ENCODE measurements at regions not wholly inside any gene's neighbourhood (a gene's known extent, or its start where the extent isn't known, plus 50 kb on each side); places are given as distances from the start of the nearest gene placed in this dataset.

DNA sequence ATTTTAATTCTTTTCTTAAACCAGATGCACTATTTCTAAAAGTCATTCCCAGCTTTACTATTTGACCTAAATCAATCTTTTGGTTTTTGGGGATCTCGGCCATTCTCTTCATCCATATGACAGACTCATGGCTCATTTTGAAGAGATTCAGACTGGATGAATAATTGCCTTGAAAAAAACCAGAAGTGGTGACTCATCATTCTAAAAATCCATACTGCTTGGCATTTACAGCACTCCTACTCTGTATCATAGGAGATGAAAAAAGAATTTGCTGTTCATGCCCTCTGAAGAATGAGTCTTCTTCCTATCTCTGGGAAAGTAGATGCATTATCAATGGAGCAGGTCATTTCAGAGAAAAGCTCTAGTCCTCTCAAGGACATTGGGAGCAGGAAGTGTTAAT lies 220.5 kb upstream of the RPS6KA3 start:
- TF ChIP-seq, protein P1, sequence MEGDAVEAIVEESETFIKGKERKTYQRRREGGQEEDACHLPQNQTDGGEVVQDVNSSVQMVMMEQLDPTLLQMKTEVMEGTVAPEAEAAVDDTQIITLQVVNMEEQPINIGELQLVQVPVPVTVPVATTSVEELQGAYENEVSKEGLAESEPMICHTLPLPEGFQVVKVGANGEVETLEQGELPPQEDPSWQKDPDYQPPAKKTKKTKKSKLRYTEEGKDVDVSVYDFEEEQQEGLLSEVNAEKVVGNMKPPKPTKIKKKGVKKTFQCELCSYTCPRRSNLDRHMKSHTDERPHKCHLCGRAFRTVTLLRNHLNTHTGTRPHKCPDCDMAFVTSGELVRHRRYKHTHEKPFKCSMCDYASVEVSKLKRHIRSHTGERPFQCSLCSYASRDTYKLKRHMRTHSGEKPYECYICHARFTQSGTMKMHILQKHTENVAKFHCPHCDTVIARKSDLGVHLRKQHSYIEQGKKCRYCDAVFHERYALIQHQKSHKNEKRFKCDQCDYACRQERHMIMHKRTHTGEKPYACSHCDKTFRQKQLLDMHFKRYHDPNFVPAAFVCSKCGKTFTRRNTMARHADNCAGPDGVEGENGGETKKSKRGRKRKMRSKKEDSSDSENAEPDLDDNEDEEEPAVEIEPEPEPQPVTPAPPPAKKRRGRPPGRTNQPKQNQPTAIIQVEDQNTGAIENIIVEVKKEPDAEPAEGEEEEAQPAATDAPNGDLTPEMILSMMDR (IDR thresholded peaks at IDR 0.05; ENCODE audit: low read depth, low read length): no peak
- peak; percentile 7 for DNase-seq (ENCODE audit: low read depth, low spot score)
- in situ Hi-C loops (cut with HindIII; ENCODE audit: low sequenced_read_pairs): no loop called here
- no peak overlapping the region for H3K4me3 ChIP-seq (ENCODE audit: low read depth, low read length)

DNA sequence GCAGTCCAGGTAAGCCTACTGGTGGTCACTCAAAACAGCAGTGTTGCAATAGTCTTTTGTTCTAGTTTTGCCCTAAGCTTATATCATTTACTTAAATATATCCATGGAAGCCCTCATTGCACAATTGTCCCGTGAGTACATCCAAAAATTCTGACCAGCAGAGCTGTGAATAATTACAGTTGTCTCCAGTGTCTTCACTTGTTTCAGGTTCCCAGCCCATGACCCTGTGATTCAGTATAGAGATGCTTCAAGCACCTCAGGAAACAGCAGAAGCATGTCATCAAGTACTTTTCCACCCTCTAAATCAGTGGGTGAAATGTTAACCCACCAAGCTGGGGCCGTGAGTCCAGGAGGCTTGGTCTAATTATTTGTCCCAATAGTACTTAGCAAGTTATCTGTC lies 214.9 kb upstream of the RPS6KA3 start:
- TF ChIP-seq, protein P1 (IDR thresholded peaks at IDR 0.05; ENCODE audit: low read depth, low read length): no peak
- no peak for DNase-seq (ENCODE audit: low read depth, low spot score)
- no peak overlapping the region for H3K4me3 ChIP-seq (ENCODE audit: low read depth, low read length)
- in situ Hi-C loops (cut with HindIII; ENCODE audit: low sequenced_read_pairs): no loop called here

DNA sequence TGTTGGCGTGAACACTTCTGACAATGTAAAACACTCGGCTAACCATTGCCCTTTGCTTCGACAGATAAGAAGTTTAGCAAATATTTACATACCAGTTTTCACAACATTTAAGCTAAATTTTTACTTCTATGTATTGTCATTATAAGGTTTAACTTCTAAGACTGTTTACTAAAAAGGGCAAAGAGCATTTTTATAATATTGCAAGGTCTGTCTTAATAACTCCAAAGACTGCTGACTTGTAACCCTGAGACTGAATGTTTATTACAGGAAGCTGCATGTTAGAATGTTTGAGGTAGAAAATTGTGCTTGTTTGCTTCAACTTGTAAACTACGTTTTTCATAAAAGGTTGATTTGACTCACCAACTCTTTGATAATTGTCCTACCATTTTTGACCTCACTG lies 213.2 kb upstream of the RPS6KA3 start:
- no peak for DNase-seq (ENCODE audit: low read depth, low spot score)
- TF ChIP-seq, protein P1 (IDR thresholded peaks at IDR 0.05; ENCODE audit: low read depth, low read length): no peak
- in situ Hi-C loops (cut with HindIII; ENCODE audit: low sequenced_read_pairs): no loop called here
- H3K4me3 ChIP-seq (ENCODE audit: low read depth, low read length): no peak overlapping the region

DNA sequence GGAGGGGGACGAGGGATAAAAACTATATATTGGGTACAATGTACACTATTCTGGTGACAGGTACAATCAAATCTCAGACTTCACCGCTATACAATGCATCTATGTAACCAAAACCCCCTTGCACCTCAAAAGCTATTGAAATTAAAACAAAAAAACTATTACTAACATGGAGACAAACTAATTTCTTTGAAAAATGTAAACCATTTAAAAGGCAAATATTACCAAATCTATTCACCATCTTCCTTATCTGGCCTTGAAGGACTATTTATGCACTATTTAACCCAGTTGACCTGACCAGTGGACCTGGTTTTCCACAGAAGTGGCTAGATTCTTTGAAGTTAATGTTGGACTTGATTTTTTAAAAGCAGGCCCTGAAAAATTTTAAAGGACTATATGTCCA lies 212.3 kb upstream of the RPS6KA3 start:
- in situ Hi-C loops (cut with HindIII; ENCODE audit: low sequenced_read_pairs): no loop called here
- H3K4me3 ChIP-seq (ENCODE audit: low read depth, low read length): no peak overlapping the region
- TF ChIP-seq, protein P1 (IDR thresholded peaks at IDR 0.05; ENCODE audit: low read depth, low read length): no peak
- DNase-seq (ENCODE audit: low read depth, low spot score): no peak

DNA sequence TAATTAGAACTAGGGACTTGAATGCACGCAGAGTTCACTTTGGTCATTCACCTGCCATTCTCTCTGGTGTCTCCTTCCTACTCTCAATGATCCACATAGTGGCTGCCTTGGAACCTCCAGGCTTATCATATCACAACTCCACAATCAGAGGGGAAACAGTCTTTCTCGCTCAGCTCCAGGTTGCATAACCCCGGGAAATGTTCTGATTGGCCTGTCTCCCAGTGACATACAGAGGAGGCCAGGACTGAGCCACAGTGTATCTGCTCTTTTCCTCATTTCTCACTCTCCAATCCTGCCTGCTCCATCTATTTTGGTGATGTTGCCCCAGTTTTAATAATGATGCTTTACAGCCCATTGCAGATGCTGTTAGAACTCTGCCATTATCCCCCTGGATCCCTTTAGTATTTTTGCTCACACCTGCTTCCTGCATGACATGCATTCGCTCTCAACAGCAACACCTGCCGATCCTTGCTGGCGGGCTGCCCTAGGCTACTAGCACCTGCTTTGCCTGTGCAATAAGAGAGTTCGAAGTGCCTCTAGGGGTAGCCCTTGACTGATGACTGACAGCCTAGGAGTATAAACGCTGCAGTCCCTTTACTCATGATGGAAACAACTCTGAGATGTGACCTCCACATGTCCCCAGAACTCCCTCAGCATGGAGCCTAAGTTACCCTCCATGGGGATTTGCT lies 211.3 kb upstream of the RPS6KA3 start:
- in situ Hi-C loops (cut with HindIII; ENCODE audit: low sequenced_read_pairs): no loop called here
- TF ChIP-seq, protein P1 (IDR thresholded peaks at IDR 0.05; ENCODE audit: low read depth, low read length): no peak
- no peak overlapping the region for H3K4me3 ChIP-seq (ENCODE audit: low read depth, low read length)
- no peak for DNase-seq (ENCODE audit: low read depth, low spot score)

DNA sequence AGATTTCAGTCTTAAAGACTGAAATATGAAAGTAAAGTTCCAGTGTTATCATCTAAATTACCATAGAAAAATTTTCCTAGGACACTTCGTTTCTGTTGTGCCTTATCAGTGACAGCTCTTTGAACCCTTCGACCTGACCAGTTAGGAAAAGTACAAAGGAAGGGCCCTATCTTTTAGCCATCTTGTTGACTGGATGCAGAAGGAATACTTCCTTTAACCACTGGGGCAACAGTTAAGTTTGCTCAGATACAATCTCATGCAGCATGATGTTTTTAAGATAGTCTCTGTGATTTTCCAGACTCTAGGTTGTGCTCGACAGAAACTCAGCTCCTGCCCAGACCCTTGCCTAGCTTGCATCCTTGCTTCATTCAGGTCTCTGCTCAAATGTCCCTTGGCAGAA lies 210.5 kb upstream of the RPS6KA3 start:
- H3K4me3 ChIP-seq (ENCODE audit: low read depth, low read length): no peak overlapping the region
- in situ Hi-C loops (cut with HindIII; ENCODE audit: low sequenced_read_pairs): no loop called here
- TF ChIP-seq, protein P1 (IDR thresholded peaks at IDR 0.05; ENCODE audit: low read depth, low read length): no peak
- no peak for DNase-seq (ENCODE audit: low read depth, low spot score)
